Central memory CD8-positive, alpha-beta T cell (primary cell): ENCODE measurements at regions not wholly inside any gene's neighbourhood (a gene's known extent, or its start where the extent isn't known, plus 50 kb on each side); places are given as distances from the start of the nearest gene placed in this dataset.

Source experiments
- ATAC-seq: fragments of 150-1000 bp; cut with Tn5 transposase; replicated peaks from 2 replicates; pipeline ENCODE4 v1.10.0; 2022; ENCODE audit warnings: mild to moderate bottlenecking, moderate FRiP score, moderate number of reproducible peaks; ENCODE audit not compliant: poor library complexity, severe bottlenecking; ENCODE audit errors: extremely low read depth
- DNase-seq, 2 donors: peaks; one replicate each; pipeline ENCODE4 v3.0.0; 2021; ENCODE audit warnings: low spot score in 2 of 2
- H3K27ac Mint-ChIP-seq: one replicate; pipeline ENCODE4 v1.8.0; 2022; ENCODE audit warnings: low read depth, mild to moderate bottlenecking, moderate library complexity, mixed read lengths
- H3K27me3 Mint-ChIP-seq: one replicate; pipeline ENCODE4 v1.8.0; 2022; ENCODE audit warnings: mixed read lengths
- H3K36me3 Mint-ChIP-seq: one replicate; pipeline ENCODE4 v1.8.0; 2022; ENCODE audit warnings: mild to moderate bottlenecking, moderate library complexity, mixed read lengths; ENCODE audit not compliant: insufficient read depth
- H3K4me1 Mint-ChIP-seq: one replicate; pipeline ENCODE4 v1.8.0; 2022; ENCODE audit warnings: mixed read lengths
- H3K4me3 Mint-ChIP-seq: one replicate; pipeline ENCODE4 v1.8.0; 2022; ENCODE audit warnings: mild to moderate bottlenecking, moderate library complexity, mixed read lengths
- H3K9me3 Mint-ChIP-seq: one replicate; pipeline ENCODE4 v1.8.0; 2022; ENCODE audit warnings: mixed read lengths

DNA sequence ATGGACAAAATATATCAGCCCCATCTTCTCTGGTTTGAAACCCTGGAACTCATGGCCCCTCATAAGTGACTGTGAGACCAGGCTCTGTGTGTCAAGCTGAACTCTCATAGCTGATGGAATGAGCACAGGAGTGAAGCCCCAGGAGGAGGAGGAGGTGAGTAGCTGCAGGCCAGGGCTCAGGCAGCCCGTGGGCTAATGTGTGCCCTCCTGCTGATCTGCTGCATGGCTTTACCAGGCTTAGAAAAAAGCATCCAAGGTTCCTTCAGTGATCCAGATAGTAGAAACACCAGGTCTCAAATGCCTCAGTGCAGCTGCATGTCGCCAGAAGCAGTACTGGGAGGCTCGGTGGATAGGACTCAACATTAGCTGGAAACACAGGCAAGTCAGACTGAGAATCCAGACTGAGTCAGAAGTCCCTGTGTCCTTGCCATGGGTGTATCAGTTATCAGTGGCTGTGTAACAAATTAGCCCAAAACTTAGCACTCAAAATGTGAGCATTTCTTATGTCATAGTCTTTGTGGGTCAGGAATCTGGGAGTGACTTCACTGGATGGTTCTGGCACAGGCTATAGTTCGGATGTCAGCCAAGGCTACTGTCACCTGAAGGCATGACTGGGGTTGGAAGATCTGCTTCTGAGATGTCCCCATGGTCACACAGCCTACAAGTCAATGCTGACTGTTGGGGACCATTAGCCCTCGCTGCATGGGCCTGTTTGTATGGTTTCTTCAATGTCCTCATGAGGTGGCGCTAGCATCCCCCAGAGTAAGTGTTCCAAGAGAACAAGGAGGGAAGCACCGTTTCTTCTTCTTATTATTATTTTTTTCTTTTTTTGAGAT is 255.4 kb upstream of the IRF2BP2 start:
- H3K36me3 Mint-ChIP-seq = peaks cover 2% of the 10 kb centered on the region
- DNase-seq (no peak), ATAC-seq (no peak)
- no peaks in the 10 kb centered on the region for H3K4me1 Mint-ChIP-seq
- no peak overlapping the region for H3K4me3 Mint-ChIP-seq
- H3K27ac Mint-ChIP-seq = no peak overlapping the region
- H3K9me3 Mint-ChIP-seq = no peaks in the 10 kb centered on the region
- H3K27me3 Mint-ChIP-seq = no peaks in the 10 kb centered on the region

DNA sequence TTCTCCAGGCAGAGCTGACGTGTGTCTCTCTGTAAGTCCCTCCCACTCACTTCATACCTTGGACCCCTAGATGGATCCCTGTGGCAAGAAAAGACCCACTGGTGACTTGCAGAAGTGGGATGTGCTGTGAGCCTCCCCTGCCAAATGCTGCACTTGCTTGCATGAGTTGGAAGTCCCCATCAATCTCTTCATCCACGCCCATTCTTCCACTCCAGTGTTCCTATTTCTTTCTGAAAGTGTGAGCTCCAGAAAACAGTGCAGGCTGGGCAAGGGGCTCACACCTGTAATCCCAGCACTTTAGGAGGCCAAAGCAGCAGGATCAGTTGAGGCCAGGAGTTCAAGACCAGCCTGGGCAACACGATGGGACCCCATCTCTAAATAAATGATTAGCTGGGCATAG is 254.1 kb upstream of the IRF2BP2 start:
- Mint-ChIP-seq H3K4me1 (no peaks in the 10 kb centered on the region), H3K27ac (no peak overlapping the region), H3K4me3 (no peak overlapping the region), H3K9me3 (no peaks in the 10 kb centered on the region), H3K27me3 (no peaks in the 10 kb centered on the region), H3K36me3 (peaks cover 2% of the 10 kb centered on the region)
- no peak for ATAC-seq
- DNase-seq = no peak

DNA sequence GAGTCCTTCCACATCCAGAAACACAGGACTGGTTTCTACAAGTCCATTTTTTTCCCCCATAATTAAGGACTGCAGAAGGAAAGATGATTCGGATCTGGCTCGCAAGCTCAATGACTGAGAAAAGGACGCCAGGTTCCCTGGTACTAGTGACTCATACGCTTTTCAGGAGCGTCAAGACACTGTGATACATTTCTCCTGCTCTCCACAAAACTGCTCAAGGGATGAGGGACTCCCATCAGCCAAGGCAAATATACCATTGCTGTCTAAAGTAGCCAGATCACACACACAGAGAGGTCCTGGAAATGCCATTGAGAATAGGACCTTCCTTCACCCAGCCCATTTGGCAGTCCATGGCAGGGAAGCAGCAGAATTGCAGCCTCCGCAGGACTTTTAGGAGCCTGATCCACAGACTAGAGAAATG is 253.6 kb upstream of the IRF2BP2 start:
- Mint-ChIP-seq H3K4me3 (no peak overlapping the region), H3K27ac (no peak overlapping the region), H3K36me3 (peaks cover 2% of the 10 kb centered on the region), H3K9me3 (no peaks in the 10 kb centered on the region), H3K4me1 (no peaks in the 10 kb centered on the region), H3K27me3 (no peaks in the 10 kb centered on the region)
- ATAC-seq (no peak), DNase-seq (no peak)

DNA sequence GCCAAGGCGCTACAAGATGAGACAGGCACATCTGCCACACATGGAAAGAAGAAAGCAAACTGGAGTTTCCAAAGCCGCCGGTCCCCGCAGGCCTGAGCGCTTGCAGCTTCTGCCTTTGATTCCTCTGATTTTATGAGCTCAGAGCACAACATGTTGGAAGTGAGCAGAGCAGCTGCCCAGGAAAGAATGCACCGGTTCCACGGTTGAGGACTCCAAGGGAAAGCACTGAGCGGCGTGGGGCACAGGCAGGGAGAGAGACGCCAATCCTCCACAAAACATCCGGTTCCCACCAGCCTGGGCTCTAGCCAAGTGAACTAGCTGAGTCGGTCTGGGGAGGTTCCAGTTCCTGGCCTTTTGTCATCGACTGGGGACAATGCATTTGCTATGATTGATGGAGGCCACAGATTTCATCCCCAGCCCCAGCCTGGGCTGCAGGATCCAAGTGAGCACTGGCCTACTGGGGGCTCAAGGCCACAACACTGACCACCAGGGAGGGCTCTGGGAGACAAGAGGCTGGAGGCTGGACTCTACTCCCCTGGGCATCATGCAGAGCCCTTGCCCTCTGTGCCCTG is 253.1 kb upstream of the IRF2BP2 start:
- Mint-ChIP-seq H3K4me1 (no peaks in the 10 kb centered on the region), H3K36me3 (peaks cover 2% of the 10 kb centered on the region), H3K4me3 (no peak overlapping the region), H3K9me3 (no peaks in the 10 kb centered on the region), H3K27me3 (no peaks in the 10 kb centered on the region), H3K27ac (no peak overlapping the region)
- DNase-seq (no peak), ATAC-seq (no peak)

DNA sequence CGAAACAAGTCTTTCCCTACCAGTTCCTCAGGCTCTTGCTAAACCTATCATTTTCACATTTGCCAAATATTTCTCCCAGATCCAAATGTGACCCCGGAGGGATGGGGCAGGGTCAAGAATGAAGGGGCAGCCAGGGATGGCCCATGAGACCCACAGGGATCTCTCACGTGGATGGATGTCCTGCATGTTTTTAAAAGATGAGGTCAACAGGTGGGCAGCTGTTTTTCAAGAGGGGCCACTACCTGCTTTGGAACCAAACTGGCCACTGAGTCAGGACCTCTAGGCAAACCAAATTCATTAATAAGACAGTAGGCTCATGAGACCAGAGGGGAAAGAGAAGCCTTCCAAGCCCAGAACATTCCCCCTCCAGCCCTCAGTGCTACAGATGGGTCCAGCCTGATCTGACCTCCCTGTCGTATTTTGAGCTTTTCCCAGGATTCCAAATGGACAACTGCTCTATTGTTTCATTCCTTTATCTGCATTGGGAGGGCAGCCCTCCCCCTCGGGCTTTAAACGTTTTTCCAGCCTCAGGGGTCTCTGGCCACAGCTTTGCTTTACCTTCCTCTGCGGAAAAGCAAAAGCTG is 252.5 kb upstream of the IRF2BP2 start:
- no peaks in the 10 kb centered on the region for H3K9me3 Mint-ChIP-seq
- H3K27ac Mint-ChIP-seq = no peak overlapping the region
- no peaks in the 10 kb centered on the region for H3K4me1 Mint-ChIP-seq
- no peak overlapping the region for H3K4me3 Mint-ChIP-seq
- DNase-seq = no peak
- H3K36me3 Mint-ChIP-seq = peaks cover 2% of the 10 kb centered on the region
- H3K27me3 Mint-ChIP-seq = no peaks in the 10 kb centered on the region
- no peak for ATAC-seq

DNA sequence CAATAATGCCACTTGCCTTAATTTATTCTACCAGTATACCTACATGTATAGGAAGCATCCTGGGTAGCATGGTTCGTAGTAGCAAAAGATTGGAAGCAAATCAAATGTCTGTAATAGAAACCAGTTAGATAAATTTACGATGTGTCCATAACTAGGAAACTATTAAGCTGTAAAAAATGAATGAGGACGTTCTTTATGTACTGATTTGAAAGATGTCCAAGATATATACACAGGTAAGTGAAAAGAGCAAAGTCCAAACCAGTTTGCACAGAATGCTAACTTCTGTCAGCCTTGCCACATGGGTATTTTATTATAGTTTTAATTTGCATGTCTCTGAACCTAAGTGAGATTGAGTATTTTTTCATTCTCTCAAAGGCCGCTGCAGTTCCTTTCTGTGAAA is 251.8 kb upstream of the IRF2BP2 start:
- H3K4me1 Mint-ChIP-seq = no peaks in the 10 kb centered on the region
- ATAC-seq = no peak
- no peak overlapping the region for H3K4me3 Mint-ChIP-seq
- no peak overlapping the region for H3K27ac Mint-ChIP-seq
- H3K27me3 Mint-ChIP-seq = no peaks in the 10 kb centered on the region
- peaks cover 2% of the 10 kb centered on the region for H3K36me3 Mint-ChIP-seq
- no peak for DNase-seq
- H3K9me3 Mint-ChIP-seq = no peaks in the 10 kb centered on the region

DNA sequence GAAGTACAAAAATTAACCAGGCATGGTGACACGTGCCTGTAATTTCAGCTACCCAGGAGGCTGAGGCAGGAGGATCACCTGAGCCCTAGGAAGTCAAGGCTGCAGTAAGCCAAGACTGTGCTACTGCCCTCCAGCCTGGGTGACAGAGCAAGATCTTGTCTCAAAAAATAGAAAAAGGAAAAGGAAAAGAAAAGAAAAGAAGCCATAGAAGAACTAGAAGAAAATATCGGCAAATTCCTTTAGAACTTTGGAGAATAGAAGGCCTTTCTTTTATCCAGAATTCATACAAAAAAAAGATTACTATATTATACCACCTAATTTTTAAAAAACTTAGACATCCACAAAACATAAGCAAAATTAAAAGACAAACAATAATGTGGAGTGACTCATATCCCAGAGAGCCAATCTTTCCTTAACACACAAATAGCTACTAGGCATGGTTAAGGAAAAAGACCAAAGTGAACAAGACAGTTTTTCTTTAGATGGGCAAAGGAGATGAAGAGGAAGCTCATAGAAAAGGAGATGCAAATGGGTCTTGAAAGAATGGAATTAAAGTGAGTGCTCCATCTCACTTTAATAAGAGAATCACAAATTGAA is 251.1 kb upstream of the IRF2BP2 start:
- Mint-ChIP-seq H3K4me3 (no peak overlapping the region), H3K36me3 (no peaks in the 10 kb centered on the region), H3K27ac (peak overlapping the region; percentile 36), H3K4me1 (no peaks in the 10 kb centered on the region), H3K27me3 (no peaks in the 10 kb centered on the region), H3K9me3 (no peaks in the 10 kb centered on the region)
- ATAC-seq = no peak
- DNase-seq = no peak

DNA sequence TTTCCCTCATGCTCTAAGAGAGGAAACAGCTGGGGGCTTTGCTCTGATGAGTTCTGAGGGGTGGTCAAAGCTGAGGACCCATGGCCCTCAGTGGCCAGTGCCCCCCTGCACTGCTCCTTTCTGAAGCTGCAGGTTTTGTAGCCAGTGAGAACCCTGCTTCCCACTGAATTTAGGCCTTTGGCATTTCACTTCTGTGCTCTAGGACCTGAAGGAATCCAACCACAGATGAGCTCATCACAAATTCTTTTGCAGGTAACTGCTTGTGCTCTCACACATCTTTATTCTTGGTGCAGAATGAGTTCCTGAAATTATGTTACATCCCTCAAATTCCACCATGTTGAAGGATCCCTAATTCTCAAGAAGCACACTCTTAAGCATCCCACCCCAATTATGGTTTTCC is 248.7 kb upstream of the IRF2BP2 start:
- H3K9me3 Mint-ChIP-seq = no peaks in the 10 kb centered on the region
- DNase-seq (no peak), ATAC-seq (no peak)
- no peaks in the 10 kb centered on the region for H3K36me3 Mint-ChIP-seq
- H3K4me3 Mint-ChIP-seq = no peak overlapping the region
- no peak overlapping the region for H3K27ac Mint-ChIP-seq
- no peaks in the 10 kb centered on the region for H3K4me1 Mint-ChIP-seq
- no peaks in the 10 kb centered on the region for H3K27me3 Mint-ChIP-seq

DNA sequence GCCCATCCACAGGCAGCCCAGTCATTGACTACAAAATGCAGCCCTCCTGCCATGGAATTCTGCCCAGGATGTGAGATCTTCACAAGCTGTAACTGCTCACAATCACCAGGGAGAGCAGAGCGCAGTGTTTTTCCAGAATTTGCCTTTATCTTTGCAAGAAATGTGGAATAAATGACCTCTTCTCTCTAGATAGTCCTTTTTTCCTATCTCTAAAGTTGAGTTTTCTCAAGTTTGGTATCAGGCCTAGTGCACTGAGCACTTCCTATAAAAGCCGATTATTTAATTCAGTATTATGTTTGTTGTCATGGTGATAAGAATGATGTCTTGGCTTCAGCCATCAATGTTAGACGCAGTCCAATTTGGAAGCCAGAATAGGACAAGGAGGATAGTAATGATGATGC is 246.9 kb upstream of the IRF2BP2 start:
- Mint-ChIP-seq H3K4me3 (no peak overlapping the region), H3K9me3 (no peaks in the 10 kb centered on the region), H3K4me1 (no peaks in the 10 kb centered on the region), H3K27ac (no peak overlapping the region), H3K27me3 (no peaks in the 10 kb centered on the region), H3K36me3 (no peaks in the 10 kb centered on the region)
- ATAC-seq (no peak), DNase-seq (no peak)

DNA sequence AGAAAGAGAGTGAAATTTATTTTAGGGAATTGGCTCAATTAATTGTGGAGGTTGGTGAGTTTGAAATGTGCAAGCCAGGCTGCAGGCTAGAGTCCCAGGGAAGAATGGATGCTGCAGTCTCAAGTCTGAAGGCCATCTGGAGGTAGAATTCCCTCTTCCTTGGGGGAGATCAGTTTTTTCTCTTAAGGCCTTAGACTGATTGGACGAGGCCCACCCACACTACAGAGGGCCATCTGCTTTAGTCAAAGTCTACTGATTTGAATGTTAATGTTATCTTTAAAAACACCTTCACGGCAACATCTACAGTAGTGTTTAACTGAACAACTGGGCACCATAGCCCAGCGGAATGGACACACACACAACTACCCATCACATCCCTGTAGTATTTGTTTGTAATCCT is 245.9 kb upstream of the IRF2BP2 start:
- H3K27me3 Mint-ChIP-seq = no peaks in the 10 kb centered on the region
- no peak for ATAC-seq
- H3K27ac Mint-ChIP-seq = no peak overlapping the region
- DNase-seq = no peak
- H3K9me3 Mint-ChIP-seq = no peaks in the 10 kb centered on the region
- H3K4me3 Mint-ChIP-seq = no peak overlapping the region
- H3K36me3 Mint-ChIP-seq = no peaks in the 10 kb centered on the region
- no peaks in the 10 kb centered on the region for H3K4me1 Mint-ChIP-seq

DNA sequence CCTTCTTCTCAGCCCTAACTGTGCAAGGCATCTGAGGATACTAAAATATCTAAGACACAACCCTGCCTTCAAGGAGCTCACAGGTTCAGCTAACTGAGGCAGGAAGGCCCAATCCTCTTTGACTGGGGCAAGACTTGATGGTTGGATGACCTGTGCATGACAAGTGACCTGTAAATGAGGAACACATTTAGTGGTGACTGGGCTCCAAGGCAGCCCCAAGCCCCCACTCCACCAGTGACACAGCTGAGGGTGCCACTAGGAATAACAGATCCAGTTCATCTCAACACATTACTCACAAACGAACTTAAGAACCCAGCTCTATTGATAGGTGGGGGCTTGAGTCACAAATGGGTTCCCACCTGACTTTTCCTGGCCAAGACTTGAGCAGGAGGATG is 244.7 kb upstream of the IRF2BP2 start:
- H3K36me3 Mint-ChIP-seq = no peaks in the 10 kb centered on the region
- DNase-seq (no peak), ATAC-seq (no peak)
- no peak overlapping the region for H3K4me3 Mint-ChIP-seq
- no peaks in the 10 kb centered on the region for H3K27me3 Mint-ChIP-seq
- H3K4me1 Mint-ChIP-seq = no peaks in the 10 kb centered on the region
- no peak overlapping the region for H3K27ac Mint-ChIP-seq
- no peaks in the 10 kb centered on the region for H3K9me3 Mint-ChIP-seq

DNA sequence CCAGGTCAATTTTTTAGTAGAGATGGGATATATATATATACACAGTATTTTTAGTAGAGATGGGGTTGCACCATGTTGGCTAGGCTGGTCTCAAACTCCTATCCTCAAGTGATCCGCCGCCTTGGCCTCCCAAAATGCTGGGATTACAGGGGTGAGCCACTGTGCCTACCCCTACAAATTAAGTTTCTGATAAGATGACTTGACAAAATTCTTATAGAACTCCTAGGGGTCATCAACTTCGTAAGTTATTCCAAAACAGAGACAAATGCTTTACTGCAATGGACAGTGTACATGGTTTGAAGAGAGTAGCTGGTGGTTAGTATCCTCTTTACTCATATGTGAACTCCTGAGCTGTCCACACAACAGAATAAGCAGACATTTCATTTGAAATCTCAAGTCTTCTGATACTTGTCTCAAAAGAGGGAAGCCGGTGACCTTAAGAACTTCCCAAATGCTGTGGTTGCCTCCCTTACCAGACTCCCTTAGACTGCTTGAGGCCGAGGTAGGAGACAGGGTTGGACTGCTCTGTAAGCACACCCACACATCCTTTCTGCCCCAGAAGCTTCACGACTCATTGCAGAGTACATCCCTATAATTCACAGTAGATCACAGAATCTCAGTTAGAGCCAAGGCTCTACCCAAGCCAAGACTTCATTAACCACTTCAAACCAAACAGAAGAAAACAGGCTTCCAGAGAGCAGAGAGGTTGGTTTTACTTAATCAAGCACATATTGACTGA is 244.1 kb upstream of the IRF2BP2 start:
- no peak overlapping the region for H3K27ac Mint-ChIP-seq
- no peaks in the 10 kb centered on the region for H3K4me1 Mint-ChIP-seq
- ATAC-seq (no peak), DNase-seq (no peak)
- H3K27me3 Mint-ChIP-seq = no peaks in the 10 kb centered on the region
- H3K36me3 Mint-ChIP-seq = no peaks in the 10 kb centered on the region
- no peaks in the 10 kb centered on the region for H3K9me3 Mint-ChIP-seq
- no peak overlapping the region for H3K4me3 Mint-ChIP-seq
